OCI-LY3 (cell line): ENCODE measurements at regions not wholly inside any gene's neighbourhood (a gene's known extent, or its start where the extent isn't known, plus 50 kb on each side); places are given as distances from the start of the nearest gene placed in this dataset.

Experiments
- H2AFZ ChIP-seq: fragments of 200-600, 300-600 bp; shearing (Covaris generic); 2 replicates; pipeline ENCODE4 v1.6.0; 2014; ENCODE audit warnings: antibody characterized with exemption, low read depth, low read length
- H3K27ac ChIP-seq: fragments of 200-600, 300-600 bp; sonication (generic); 2 replicates; pipeline ENCODE4 v1.5.1; 2014; ENCODE audit warnings: mild to moderate bottlenecking, low read length, moderate library complexity, mixed read lengths
- H3K27me3 ChIP-seq: fragments of 200-600, 300-600 bp; sonication (generic); 2 replicates; pipeline ENCODE4 v1.6.1; 2014; ENCODE audit warnings: low read depth, low read length, mixed read lengths
- H3K36me3 ChIP-seq: fragments of 200-600, 300-600 bp; sonication (generic); replicated peaks from 2 replicates; pipeline ENCODE3; 2014; ENCODE audit warnings: low read depth, low read length, mixed read lengths
- H3K4me1 ChIP-seq: fragments of 300-600, 200-600 bp; sonication (generic); 2 replicates; pipeline ENCODE4 v1.6.1; 2014; ENCODE audit warnings: low read length, mixed read lengths
- H3K4me2 ChIP-seq: fragments of 200-600, 300-600 bp; sonication (generic); 2 replicates; pipeline ENCODE4 v1.6.1; 2014; ENCODE audit warnings: low read length, mixed read lengths
- H3K4me3 ChIP-seq: fragments of 300-600, 200-600 bp; sonication (generic); 2 replicates; pipeline ENCODE4 v1.5.1; 2014; ENCODE audit warnings: antibody characterized with exemption, mild to moderate bottlenecking, low read length, moderate library complexity
- H3K79me2 ChIP-seq: fragments of 300-600, 200-600 bp; shearing (Covaris generic); 2 replicates; pipeline ENCODE4 v1.6.1; 2014; ENCODE audit warnings: mild to moderate bottlenecking, low read length, mixed read lengths
- H3K9ac ChIP-seq: fragments of 300-600, 200-600 bp; shearing (Covaris generic); 2 replicates; pipeline ENCODE4 v1.6.0; 2014; ENCODE audit warnings: mild to moderate bottlenecking, low read length, moderate library complexity
- H3K9me3 ChIP-seq: fragments of 200-600, 300-600 bp; shearing (Covaris generic); 2 replicates; pipeline ENCODE4 v1.6.1; 2014; ENCODE audit warnings: low read length, mixed read lengths; ENCODE audit not compliant: insufficient read depth
- H4K20me1 ChIP-seq: fragments of 200-600, 300-600 bp; sonication (generic); 2 replicates; pipeline ENCODE4 v1.6.1; 2016; ENCODE audit warnings: low read length, mixed read lengths; ENCODE audit not compliant: insufficient read depth
- EZH2phosphoT487 ChIP-seq: fragments of 200-600 bp; shearing (Covaris generic); IDR thresholded peaks from 2 replicates; pipeline ENCODE4 v1.6.1; 2018; ENCODE audit warnings: antibody characterized with exemption, mixed run types, low read depth
- TF ChIP-seq, protein P1 (sequence below): fragments of 200-600, 300-600 bp; sonication (generic); IDR thresholded peaks from 2 replicates; pipeline ENCODE4 v1.5.1; 2014; ENCODE audit warnings: antibody characterized with exemption, low read length, low read depth

- Histone ChIP-seq H4K20me1 (no peaks in the 10 kb centered on the region), H3K4me2 (no peak overlapping the region), H3K4me3 (no peak overlapping the region), H2AFZ (peak overlapping the region; percentile 75), H3K9ac (no peak overlapping the region), H3K4me1 (peaks cover 29% of the 10 kb centered on the region), H3K79me2 (no peaks in the 10 kb centered on the region), H3K36me3 (no peaks in the 10 kb centered on the region), H3K9me3 (no peaks in the 10 kb centered on the region), H3K27me3 (no peaks in the 10 kb centered on the region), H3K27ac (no peak overlapping the region)
- TF ChIP-seq, protein P1, sequence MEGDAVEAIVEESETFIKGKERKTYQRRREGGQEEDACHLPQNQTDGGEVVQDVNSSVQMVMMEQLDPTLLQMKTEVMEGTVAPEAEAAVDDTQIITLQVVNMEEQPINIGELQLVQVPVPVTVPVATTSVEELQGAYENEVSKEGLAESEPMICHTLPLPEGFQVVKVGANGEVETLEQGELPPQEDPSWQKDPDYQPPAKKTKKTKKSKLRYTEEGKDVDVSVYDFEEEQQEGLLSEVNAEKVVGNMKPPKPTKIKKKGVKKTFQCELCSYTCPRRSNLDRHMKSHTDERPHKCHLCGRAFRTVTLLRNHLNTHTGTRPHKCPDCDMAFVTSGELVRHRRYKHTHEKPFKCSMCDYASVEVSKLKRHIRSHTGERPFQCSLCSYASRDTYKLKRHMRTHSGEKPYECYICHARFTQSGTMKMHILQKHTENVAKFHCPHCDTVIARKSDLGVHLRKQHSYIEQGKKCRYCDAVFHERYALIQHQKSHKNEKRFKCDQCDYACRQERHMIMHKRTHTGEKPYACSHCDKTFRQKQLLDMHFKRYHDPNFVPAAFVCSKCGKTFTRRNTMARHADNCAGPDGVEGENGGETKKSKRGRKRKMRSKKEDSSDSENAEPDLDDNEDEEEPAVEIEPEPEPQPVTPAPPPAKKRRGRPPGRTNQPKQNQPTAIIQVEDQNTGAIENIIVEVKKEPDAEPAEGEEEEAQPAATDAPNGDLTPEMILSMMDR = no peak
Measured at GRCh38 chr13:31437975-31438374, 238.2 kb downstream of the B3GLCT start.

DNA sequence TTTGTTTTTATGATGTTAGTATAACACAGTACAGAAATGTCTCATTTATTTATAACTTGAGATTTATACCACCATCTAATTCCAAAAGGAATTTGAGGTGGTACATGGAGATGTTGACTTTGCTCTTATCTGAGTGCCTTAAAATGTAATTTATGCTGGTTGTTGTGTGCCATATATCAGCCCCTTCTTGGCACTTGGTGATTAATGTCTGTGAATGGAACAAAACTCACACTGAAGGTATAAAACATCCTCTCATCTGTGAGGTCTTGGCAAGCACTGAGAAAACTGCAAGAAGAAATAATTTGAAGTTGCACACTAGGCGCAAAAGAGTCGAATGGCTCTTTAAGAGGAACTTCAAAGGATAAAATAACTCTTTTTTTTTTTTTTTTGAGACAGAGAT lies 240.4 kb downstream of the B3GLCT start:
- TF ChIP-seq EZH2phosphoT487 = no peak
- TF ChIP-seq, protein P1 = no peak
- Histone ChIP-seq H3K36me3 (no peaks in the 10 kb centered on the region), H3K79me2 (no peaks in the 10 kb centered on the region), H3K4me1 (peaks cover 25% of the 10 kb centered on the region), H4K20me1 (no peaks in the 10 kb centered on the region), H3K27ac (no peak overlapping the region), H3K4me3 (no peak overlapping the region), H3K27me3 (no peaks in the 10 kb centered on the region), H3K4me2 (no peak overlapping the region), H2AFZ (no peak overlapping the region), H3K9me3 (no peaks in the 10 kb centered on the region), H3K9ac (no peak overlapping the region)

DNA sequence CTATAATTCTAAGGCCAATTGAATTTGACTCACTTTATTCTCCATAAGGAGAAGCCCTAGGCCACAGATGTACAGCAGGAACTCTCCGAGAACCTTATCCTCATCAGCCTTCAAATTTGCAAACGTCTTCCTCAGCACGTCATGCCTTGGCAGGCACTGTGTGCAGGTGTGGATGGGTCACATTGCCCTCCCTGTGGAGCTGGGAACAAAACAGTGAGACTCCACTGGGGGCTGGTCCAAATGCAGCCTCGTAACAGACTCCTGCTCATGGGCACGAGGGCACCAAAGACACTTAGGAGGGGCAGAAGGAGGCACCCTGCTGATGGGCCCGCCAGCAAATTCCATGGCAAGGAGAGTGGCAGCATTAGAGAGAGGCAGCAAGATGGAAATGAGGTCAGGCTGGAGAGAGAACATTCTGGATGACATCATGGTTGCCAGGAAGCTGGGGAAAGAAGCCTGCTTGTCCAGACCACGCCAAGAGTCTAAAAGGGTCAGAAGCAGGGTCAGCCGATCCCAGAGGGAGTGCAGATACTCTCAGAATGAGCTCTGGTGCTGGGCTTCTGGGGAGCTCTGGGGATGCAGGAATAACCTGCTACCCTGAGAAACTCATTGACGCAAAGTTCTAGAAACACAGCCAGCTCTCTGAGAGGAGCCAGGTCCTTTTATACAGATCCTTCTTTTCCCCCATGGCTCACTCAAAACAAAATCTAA lies 242.2 kb downstream of the B3GLCT start:
- no peak for TF ChIP-seq EZH2phosphoT487
- TF ChIP-seq, protein P1 = no peak
- no peak overlapping the region for H3K27ac ChIP-seq
- no peaks in the 10 kb centered on the region for H3K79me2 ChIP-seq
- no peak overlapping the region for H2AFZ ChIP-seq
- H3K36me3 ChIP-seq = no peaks in the 10 kb centered on the region
- no peaks in the 10 kb centered on the region for H4K20me1 ChIP-seq
- no peak overlapping the region for H3K9ac ChIP-seq
- H3K9me3 ChIP-seq = no peaks in the 10 kb centered on the region
- no peaks in the 10 kb centered on the region for H3K27me3 ChIP-seq
- H3K4me1 ChIP-seq = peaks cover 21% of the 10 kb centered on the region
- H3K4me2 ChIP-seq = no peak overlapping the region
- H3K4me3 ChIP-seq = no peak overlapping the region

GRCh38 chr13:31442571-31442970 lies 242.8 kb downstream of the B3GLCT start:
- Histone ChIP-seq H3K4me1 (peaks cover 19% of the 10 kb centered on the region), H3K4me2 (no peak overlapping the region), H3K36me3 (no peaks in the 10 kb centered on the region), H3K9me3 (no peaks in the 10 kb centered on the region), H3K9ac (no peak overlapping the region), H3K4me3 (no peak overlapping the region), H4K20me1 (no peaks in the 10 kb centered on the region), H2AFZ (no peak overlapping the region), H3K27me3 (no peaks in the 10 kb centered on the region), H3K79me2 (no peaks in the 10 kb centered on the region), H3K27ac (no peak overlapping the region)
- TF ChIP-seq, protein P1 = no peak
- TF ChIP-seq EZH2phosphoT487 = no peak
